Loucy (cell line): ENCODE measurements at regions not wholly inside any gene's neighbourhood (a gene's known extent, or its start where the extent isn't known, plus 50 kb on each side); places are given as distances from the start of the nearest gene placed in this dataset.

Experiments
- H2AFZ ChIP-seq: fragments of 200-600 bp; sonication (generic); 2 replicates; pipeline ENCODE4 v1.6.0; 2016; ENCODE audit warnings: antibody characterized with exemption, mild to moderate bottlenecking, low read length, moderate library complexity
- H3F3A ChIP-seq: fragments of 200-600 bp; 2 replicates; pipeline ENCODE4 v1.6.0; 2016; ENCODE audit warnings: antibody characterized with exemption, low read depth, mild to moderate bottlenecking
- H3K27me3 ChIP-seq: fragments of 200-600 bp; sonication (generic); 2 replicates; pipeline ENCODE4 v1.6.1; 2014; ENCODE audit warnings: low read length, mild to moderate bottlenecking; ENCODE audit not compliant: insufficient read depth, poor library complexity, severe bottlenecking
- H3K36me3 ChIP-seq: fragments of 200-600 bp; sonication (generic); 2 replicates; pipeline ENCODE4 v1.6.1; 2016; ENCODE audit warnings: low read length; ENCODE audit not compliant: insufficient read depth
- H3K4me1 ChIP-seq: fragments of 200-600 bp; sonication (generic); 2 replicates; pipeline ENCODE4 v1.5.1; 2014; ENCODE audit warnings: low read length, mild to moderate bottlenecking; ENCODE audit not compliant: insufficient read depth, poor library complexity, severe bottlenecking
- H3K4me2 ChIP-seq: fragments of 200-600 bp; sonication (generic); 2 replicates; pipeline ENCODE4 v1.6.0; 2014; ENCODE audit warnings: antibody characterized with exemption, low read length, low read depth, mild to moderate bottlenecking; ENCODE audit not compliant: poor library complexity, severe bottlenecking
- H3K4me3 ChIP-seq: fragments of 200-600 bp; sonication (generic); 2 replicates; pipeline ENCODE4 v1.5.1; 2014; ENCODE audit warnings: low read length, mild to moderate bottlenecking, mixed read lengths; ENCODE audit not compliant: poor library complexity, severe bottlenecking
- H3K79me2 ChIP-seq: fragments of 200-600 bp; sonication (generic); 2 replicates; pipeline ENCODE4 v1.6.1; 2014; ENCODE audit warnings: low read length; ENCODE audit not compliant: insufficient read depth
- H3K9ac ChIP-seq: fragments of 200-600 bp; sonication (generic); 2 replicates; pipeline ENCODE4 v1.6.0; 2014; ENCODE audit warnings: mild to moderate bottlenecking, low read depth, low read length, moderate library complexity; ENCODE audit not compliant: poor library complexity, severe bottlenecking
- H3K9me2 ChIP-seq: fragments of 200-600 bp; sonication (generic); replicated peaks from 2 replicates; pipeline ENCODE4 v1.6.1; 2016; ENCODE audit warnings: low read depth, low read length, mixed read lengths
- H3K9me3 ChIP-seq: fragments of 200-600 bp; sonication (generic); 2 replicates; pipeline ENCODE4 v1.6.1; 2014; ENCODE audit warnings: mild to moderate bottlenecking, antibody characterized with exemption, low read length, low read depth; ENCODE audit not compliant: insufficient read depth
- H4K20me1 ChIP-seq: fragments of 200-600 bp; sonication (generic); 2 replicates; pipeline ENCODE4 v1.6.0; 2014; ENCODE audit warnings: antibody characterized with exemption, low read length, mild to moderate bottlenecking; ENCODE audit not compliant: insufficient read depth, poor library complexity, severe bottlenecking
- CTCF ChIP-seq: fragments of 200-600 bp; sonication (generic); conservative IDR thresholded peaks from 2 replicates; pipeline ENCODE4 v1.5.1; 2014; ENCODE audit warnings: mild to moderate bottlenecking, antibody characterized with exemption, low read length
- EZH2phosphoT487 ChIP-seq: fragments of 200-600 bp; IDR thresholded peaks from 2 replicates; pipeline ENCODE4 v1.6.1; 2018; ENCODE audit warnings: antibody characterized with exemption, mild to moderate bottlenecking, moderate library complexity, borderline replicate concordance

GRCh38 chr3:109831403-109831802, 494.1 kb upstream of the DPPA4 start:
- Histone ChIP-seq H3K79me2 (no peaks in the 10 kb centered on the region), H3K9me2 (no peaks in the 10 kb centered on the region), H2AFZ (no peak overlapping the region), H3K4me2 (no peak overlapping the region), H3F3A (no peaks in the 10 kb centered on the region), H4K20me1 (no peaks in the 10 kb centered on the region), H3K4me3 (no peak overlapping the region), H3K4me1 (peaks cover 8% of the 10 kb centered on the region), H3K9me3 (no peaks in the 10 kb centered on the region), H3K9ac (no peak overlapping the region), H3K27me3 (no peaks in the 10 kb centered on the region), H3K36me3 (no peaks in the 10 kb centered on the region)
- TF ChIP-seq EZH2phosphoT487 (no peak), CTCF (no peak)

GRCh38 chr3:109835958-109836357, 498.6 kb upstream of the DPPA4 start:
- Histone ChIP-seq H3K27me3 (no peaks in the 10 kb centered on the region), H4K20me1 (no peaks in the 10 kb centered on the region), H3K79me2 (no peaks in the 10 kb centered on the region), H3K4me1 (no peaks in the 10 kb centered on the region), H3K36me3 (no peaks in the 10 kb centered on the region), H3K4me2 (no peak overlapping the region), H3F3A (no peaks in the 10 kb centered on the region), H3K9me2 (no peaks in the 10 kb centered on the region), H2AFZ (no peak overlapping the region), H3K9ac (no peak overlapping the region), H3K4me3 (no peak overlapping the region), H3K9me3 (no peaks in the 10 kb centered on the region)
- TF ChIP-seq EZH2phosphoT487 (no peak), CTCF (no peak)

GRCh38 chr3:109851854-109852253, 514.5 kb upstream of the DPPA4 start:
- Histone ChIP-seq H3K4me1 (no peaks in the 10 kb centered on the region), H3K4me3 (no peak overlapping the region), H3K4me2 (no peak overlapping the region), H3K79me2 (no peaks in the 10 kb centered on the region), H3K9me2 (no peaks in the 10 kb centered on the region), H3K27me3 (no peaks in the 10 kb centered on the region), H3K36me3 (no peaks in the 10 kb centered on the region), H3F3A (no peaks in the 10 kb centered on the region), H3K9ac (no peak overlapping the region), H3K9me3 (peaks cover 10% of the 10 kb centered on the region; the same call in 1 of the 2 replicates), H2AFZ (no peak overlapping the region), H4K20me1 (no peaks in the 10 kb centered on the region)
- TF ChIP-seq EZH2phosphoT487 (no peak), CTCF (no peak)
